HEK293T (cell line): ENCODE measurements at regions not wholly inside any gene's neighbourhood (a gene's known extent, or its start where the extent isn't known, plus 50 kb on each side); places are given as distances from the start of the nearest gene placed in this dataset.

ENCODE experiments used
- BHLHE40 ChIP-seq: fragments of 450-650 bp; IDR thresholded peaks from 2 replicates; pipeline ENCODE4 v1.6.1; 2016; ENCODE audit warnings: mild to moderate bottlenecking, moderate library complexity, borderline replicate concordance
- CTBP1 ChIP-seq: fragments of 450-650 bp; IDR thresholded peaks from 2 replicates; pipeline ENCODE4 v1.6.1; 2016; ENCODE audit warnings: borderline replicate concordance
- FOXA1 ChIP-seq: fragments of 450-650 bp; IDR thresholded peaks from 2 replicates; pipeline ENCODE4 v1.6.1; 2016; ENCODE audit warnings: mild to moderate bottlenecking
- FOXK2 ChIP-seq: fragments of 450-650 bp; IDR thresholded peaks from 2 replicates; pipeline ENCODE4 v1.6.1; 2016; ENCODE audit warnings: mild to moderate bottlenecking
- FOXM1 ChIP-seq: fragments of 450-650 bp; IDR thresholded peaks from 2 replicates; pipeline ENCODE4 v1.6.1; 2017; ENCODE audit warnings: mild to moderate bottlenecking, borderline replicate concordance
- HDGF ChIP-seq: fragments of 450-650 bp; IDR thresholded peaks from 2 replicates; pipeline ENCODE4 v1.6.1; 2017; ENCODE audit warnings: antibody characterized with exemption, borderline replicate concordance
- SP1 ChIP-seq: fragments of 450-650 bp; IDR thresholded peaks from 2 replicates; pipeline ENCODE4 v1.6.1; 2017
- SUZ12 ChIP-seq: fragments of 450-650 bp; IDR thresholded peaks from 2 replicates; pipeline ENCODE4 v1.6.1; 2016; ENCODE audit warnings: mild to moderate bottlenecking
- TARDBP ChIP-seq: fragments of 450-650 bp; IDR thresholded peaks from 2 replicates; pipeline ENCODE4 v1.6.1; 2016

GRCh38 chr2:120550282-120550681 lies 185.4 kb upstream of the GLI2 start:
- TF ChIP-seq HDGF (no peak), FOXM1 (no peak), SP1 (no peak), SUZ12 (no peak), BHLHE40 (no peak), CTBP1 (no peak), FOXA1 (no peak), TARDBP (no peak), FOXK2 (no peak)
